HG03342 (cell line): ENCODE measurements at regions not wholly inside any gene's neighbourhood (a gene's known extent, or its start where the extent isn't known, plus 50 kb on each side); places are given as distances from the start of the nearest gene placed in this dataset.

Experiments
- ATAC-seq: cut with Tn5 transposase; IDR thresholded peaks from one replicate; pipeline ENCODE4 v1.9.1; 2021; ENCODE audit warnings: mild to moderate bottlenecking, moderate library complexity; ENCODE audit not compliant: unreplicated experiment

DNA sequence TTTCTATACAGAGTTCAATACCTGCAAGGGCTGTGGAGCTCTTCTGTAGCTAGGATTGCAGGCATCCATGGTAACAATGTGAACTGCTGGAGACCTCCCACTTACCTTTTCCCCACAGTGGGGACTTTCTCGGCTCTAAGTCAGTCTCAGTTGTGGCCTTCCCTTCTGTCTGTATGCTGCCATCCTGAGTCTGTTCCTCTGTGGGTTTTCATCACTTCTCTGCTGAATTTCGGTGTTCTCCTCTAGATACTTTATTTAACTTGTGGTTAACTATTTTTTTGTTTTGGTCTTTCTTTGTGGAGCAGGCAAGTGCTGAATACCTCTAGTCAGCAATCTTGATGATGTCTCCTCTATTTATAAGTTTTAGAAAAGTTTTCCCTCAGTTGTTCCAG is 647.2 kb upstream of the CDH2 start:
- ATAC-seq = no peak

DNA sequence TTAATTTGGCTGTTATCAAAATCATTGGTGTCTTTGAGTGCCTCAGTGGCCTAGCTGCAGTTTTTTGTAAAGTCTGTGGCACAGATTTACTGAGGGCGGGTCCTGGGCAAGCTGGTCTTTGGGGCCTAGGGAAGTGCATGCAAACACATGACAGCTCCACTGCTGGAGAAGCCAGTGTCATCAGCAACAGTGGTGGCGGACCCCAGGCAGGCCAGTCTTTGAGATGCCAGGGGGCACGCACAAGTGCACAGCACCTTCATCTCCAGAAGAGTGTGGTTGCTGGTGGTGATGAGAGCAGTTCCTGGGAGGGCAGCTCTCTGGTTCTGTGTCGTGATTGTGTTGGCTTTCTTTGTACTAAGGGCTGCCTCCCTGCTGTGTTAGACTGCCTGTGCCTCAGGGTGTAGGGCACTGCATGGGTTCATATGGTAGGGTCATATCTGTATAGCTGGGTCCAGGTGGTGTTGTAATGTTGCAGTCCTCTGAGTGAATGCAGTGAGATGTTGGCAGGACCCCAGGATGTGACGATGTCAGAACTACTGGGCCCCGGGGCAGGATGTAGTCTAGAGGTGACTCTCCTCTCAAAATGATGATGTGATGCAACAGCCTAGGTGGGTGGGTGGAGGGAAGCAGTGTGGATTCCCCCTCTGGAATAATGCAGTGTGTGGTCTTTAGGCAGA is 646.7 kb upstream of the CDH2 start:
- ATAC-seq = no peak

- ATAC-seq = no peak
These were observed 643.4 kb upstream of the CDH2 start for GRCh38 chr18:28820353-28820752.

GRCh38 chr18:28816155-28816554 is 639.2 kb upstream of the CDH2 start:
- no peak for ATAC-seq

GRCh38 chr18:28814365-28814764 is 637.4 kb upstream of the CDH2 start:
- ATAC-seq = no peak

DNA sequence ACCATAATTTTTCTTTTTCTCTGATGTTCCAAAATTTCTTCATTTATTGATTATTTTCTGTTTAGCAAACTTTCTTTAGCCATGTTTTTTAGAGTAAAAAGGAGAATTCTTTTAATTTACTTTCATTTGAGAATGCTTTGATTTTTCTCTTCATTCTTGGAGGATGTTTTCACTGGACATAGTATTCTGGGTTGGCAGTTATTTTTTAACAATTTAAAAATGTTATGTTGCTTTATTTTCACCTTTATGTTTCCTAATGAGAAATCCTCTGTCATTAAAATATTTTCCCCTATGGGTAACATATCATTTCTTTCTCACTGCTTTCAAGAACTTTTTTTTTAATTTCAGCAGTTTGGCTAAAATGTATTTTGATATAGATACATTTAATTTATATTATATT is 631.4 kb upstream of the CDH2 start:
- no peak for ATAC-seq

DNA sequence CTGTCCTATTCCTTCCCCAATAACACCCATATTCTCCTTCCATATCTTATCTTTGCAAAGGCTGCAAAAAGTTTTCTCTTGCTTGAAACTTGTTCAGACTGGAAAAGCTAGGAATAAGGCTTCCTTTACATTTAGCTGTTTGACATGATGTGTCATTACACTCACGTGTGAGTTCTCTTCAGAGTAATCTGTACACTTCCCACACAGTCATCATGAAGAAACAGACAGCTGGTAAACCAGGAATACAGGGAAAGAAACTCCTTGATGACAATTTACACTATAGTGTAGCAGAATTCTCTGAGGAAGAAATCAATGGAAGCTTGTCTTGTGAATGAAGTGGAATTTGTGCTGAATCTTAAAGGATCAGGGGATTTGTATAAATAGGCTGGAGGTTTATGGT is 628.6 kb upstream of the CDH2 start:
- ATAC-seq = no peak

DNA sequence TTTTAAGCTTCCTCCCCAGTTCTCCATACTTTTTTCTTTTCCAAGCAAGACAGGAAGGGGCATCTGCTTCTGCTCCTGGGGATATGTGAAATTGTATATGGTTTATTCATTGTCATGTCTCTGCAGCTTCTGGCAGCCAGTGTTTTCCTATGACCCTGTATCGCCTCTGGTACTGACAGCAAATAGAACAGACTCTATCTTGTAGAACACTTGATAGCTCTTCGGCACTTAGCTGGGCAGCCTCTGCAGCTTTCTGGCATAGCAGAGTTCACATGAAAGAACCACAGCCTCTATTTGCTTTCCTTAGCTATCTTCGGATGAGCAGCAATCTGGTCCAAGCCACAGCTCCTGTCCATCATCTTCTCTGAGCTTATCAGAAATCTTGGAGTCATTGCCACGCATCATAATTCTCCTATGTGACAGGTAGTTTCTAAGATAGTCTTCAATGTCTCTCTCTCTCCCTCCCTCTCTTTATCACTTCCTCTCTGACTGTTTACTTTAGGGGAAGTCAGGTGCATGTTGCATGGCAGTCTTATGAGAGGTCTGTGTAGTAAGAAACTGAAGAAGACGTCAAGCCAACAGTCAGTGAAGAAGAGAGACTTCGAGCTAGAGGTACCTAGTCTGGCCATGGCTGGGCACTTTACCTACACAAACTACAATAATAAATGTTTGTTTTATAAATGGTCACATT is 627.7 kb upstream of the CDH2 start:
- no peak for ATAC-seq

GRCh38 chr18:28802546-28802945 is 625.6 kb upstream of the CDH2 start:
- ATAC-seq = no peak

DNA sequence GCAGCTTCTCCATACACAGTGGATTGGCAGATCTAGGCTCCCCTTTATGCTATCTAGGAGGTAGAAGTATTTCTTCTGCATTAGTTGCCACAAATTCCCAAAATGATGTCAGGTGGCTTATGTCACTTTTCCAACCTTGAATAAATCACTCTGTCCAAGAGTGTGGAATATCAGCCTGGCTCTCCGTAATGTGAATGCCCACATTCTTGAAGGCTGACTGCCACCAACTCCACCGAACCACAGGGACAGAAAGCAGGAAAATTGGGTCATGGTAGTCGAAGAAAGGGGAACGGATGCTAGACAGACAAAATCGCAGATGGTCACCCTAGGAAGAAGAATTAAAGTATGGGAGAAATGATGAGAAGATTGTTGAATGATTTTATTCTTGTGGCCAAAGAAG is 624.9 kb upstream of the CDH2 start:
- no peak for ATAC-seq

DNA sequence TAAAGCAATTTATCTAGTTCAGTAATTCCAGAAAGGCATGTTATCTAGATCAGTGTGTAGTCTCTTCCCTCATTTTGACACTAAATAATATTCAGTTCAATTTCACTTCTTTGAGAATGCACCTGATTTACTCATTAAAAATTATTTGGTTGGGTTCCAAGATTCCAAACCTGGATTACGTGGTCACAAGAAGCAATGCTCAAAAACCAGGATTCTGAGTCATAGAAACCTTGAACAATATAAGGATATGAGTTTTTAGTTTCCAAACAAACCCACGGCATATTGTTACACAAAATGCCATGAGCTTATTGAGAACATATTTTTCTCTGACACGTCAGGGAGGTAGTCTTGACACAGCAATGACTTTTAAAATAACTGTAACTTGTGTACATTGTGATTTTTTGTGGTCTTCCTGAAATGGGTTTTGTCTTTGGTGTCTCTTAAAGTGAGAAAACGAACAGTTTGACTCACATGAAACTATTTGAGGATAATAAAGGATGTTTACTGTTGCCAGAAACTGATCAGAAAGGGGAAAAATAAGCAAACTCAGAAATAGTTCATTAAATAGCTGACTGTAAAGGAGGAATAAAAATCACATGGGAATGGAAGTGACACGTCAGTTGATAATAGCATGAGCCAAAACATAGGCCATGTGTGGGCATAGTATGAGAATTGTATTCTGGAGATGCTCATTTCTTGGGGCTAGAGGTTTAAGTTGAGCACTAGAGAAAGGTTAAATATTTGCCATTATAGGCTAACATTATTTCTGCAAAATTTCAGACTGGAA is 617.7 kb upstream of the CDH2 start:
- no peak for ATAC-seq

GRCh38 chr18:28793901-28794300 is 617.0 kb upstream of the CDH2 start:
- no peak for ATAC-seq

DNA sequence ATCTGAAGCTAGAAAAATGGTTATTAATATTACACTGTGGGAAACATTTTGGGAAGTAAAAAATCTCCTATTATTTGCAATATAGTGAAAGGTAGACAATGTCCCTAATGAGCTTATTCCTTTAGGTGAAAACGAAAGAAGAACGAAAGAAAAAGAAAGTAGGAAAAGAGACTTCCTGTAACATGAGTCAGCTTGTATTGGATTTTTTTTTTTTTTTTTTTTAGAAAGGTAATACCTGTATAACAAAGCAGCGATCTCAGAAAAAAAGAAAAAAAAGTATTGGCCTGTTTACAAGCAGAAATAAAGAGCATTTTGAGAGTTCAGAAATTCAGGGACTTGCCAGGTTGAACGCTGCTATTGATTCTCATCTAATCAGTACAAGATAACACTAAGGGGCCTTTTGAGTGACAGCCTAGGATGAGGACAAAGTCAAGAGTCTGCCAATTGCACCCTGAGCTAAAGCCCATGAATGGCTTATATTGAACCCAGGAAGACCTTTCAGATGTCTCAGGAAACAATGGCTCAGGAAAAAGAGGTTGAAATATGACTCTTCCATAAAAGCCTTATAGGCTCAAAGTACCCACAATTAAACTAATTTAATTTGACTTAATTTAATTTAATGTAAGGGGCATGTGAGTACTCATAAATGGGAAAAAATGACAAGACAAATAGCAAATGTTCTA is 615.6 kb upstream of the CDH2 start:
- ATAC-seq = no peak

DNA sequence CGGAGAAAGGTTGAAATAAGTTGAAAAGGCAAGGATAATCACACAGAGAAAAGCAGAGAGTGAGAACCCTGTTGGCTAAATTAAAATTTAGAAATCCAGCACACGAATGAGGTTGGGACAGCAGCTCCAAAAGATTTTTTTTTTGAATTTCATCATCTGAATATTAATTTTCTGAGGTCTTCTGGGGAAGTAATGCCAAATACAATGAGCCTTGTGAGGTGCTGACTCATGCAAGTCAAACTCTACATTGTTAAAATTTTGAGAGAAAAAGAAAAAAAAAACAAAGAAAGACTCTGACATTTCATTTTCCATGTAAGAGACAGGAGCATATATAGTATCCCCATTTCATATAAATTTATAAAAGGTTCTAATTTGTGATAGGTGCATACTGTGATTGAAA is 614.2 kb upstream of the CDH2 start:
- no peak for ATAC-seq

- ATAC-seq = no peak
These were observed 612.6 kb upstream of the CDH2 start for GRCh38 chr18:28789502-28789901.

DNA sequence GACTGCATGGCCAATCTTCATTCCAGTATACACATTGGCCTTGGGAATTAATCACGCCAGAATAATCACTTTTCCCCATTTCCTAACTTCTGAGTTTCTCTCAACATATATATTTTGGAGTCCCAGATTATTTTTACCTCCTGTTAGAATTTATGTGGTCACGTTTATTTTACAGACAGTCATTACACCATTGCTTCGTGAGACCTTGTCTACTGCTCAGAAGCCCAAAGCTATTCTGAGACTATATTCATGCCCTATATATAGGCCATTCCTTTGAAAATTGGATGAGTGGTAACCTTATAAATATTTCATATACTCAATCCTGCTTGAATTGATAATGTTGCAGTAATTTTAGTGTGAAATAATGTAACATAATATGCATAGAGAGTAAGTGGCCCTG is 610.0 kb upstream of the CDH2 start:
- ATAC-seq = no peak

DNA sequence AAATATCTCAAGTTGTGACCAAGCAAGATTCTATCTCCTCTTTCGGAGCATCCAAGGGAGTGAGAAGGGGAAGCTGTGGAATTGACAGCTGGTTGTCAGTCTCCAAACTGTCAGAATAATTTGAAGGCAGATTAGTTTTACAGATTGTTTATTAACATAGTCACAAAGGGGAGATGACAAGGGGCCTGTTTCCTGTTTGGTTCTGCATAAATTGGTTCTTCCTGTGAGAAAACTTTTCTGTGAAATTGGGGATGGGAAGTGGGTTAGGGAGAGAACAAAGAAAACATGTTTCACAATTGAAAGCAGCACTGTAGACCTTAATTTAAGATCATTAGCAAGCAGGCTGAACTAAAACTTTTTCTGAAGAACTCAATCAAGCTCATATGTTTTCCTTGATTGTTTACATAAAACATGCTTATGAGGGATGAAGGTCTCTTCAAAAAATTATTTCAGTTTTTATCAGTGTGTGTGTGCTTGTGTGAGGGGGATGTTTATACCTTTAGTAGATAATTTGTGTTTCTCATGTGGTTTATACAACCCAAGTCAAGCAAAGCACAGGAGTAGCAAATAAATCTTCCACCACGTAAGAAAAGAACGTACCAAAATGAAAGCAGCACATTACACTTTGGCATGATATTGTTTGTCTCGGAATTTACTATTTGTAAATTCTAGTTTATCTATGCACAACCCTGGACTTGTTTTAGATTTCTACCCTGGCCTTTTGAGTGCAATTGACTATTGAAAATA is 604.9 kb upstream of the CDH2 start:
- no peak for ATAC-seq

DNA sequence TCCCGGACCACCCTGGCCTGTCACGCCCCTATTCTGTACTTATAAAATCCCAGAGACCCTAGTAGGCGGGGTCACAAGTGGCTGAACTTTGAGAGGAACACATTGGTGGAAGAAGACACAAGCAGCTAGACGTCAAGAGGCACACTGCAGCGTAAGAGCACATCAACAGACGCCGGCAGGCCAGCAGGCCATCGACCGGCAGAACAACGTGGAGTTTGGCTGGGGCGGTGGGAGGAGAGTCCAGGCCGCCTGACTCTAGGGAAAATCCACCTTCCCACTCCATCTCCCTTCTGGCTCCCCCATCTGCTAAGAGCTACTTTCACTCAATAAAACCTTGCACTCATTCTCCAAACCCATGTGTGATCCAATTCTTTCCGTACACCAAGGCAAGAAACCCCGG is 601.8 kb upstream of the CDH2 start:
- ATAC-seq = no peak

DNA sequence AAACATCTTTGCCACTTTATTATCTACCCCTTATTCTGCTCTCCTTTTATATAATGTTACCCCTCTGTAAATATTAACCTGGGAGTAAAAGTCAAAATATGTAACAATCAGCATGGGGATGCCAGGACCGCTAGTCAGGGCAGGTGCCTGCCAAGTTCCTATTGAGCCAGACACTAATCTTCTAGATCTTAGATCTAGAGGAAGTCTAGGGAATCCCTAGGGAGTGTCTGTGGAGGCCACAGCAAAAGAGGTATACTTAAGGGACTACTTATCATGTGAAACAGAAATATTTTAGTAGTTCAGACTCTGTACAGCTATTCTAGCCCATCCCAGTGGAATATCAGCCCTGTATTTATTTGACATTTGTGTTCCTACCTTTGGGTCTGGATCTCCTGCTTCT is 600.8 kb upstream of the CDH2 start:
- no peak for ATAC-seq

DNA sequence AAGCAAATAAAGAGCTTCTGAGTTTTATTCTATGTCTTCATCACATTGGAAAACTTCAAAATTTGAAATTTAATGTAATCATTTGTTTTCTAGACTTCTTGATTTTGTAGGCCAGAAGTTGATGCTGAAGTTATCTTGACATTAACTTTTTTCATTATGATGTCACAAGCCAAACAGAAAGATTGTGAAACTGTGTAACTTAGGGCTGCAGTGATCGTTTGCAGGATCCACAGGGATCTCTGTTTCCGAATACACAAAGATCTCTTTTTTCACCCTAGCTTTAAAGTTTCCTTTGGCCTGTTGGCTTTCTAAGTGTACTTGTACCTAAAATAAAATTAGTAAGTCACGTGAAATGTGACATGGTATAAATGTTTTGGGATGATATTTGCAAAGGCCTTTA is 594.9 kb upstream of the CDH2 start:
- no peak for ATAC-seq
